NCI-H226 (cell line): ENCODE measurements at regions not wholly inside any gene's neighbourhood (a gene's known extent, or its start where the extent isn't known, plus 50 kb on each side); places are given as distances from the start of the nearest gene placed in this dataset.
"Not testable (repeated sequence)": the region's sequence is repeated elsewhere in the genome, so short reads cannot be mapped to it uniquely, and the experiment has no call there.

Experiments used
- DNase-seq: peaks from one replicate; pipeline ENCODE4 v3.0.0-alpha.2; 2015

- DNase-seq, result no peak
These were observed 264.0 kb upstream of the DPYD start for GRCh38 chr1:98184856-98185255.

GRCh38 chr1:98181036-98181764 is 260.4 kb upstream of the DPYD start:
- no peak for DNase-seq

GRCh38 chr1:98179151-98179773 is 258.4 kb upstream of the DPYD start:
- no peak for DNase-seq

GRCh38 chr1:98177751-98178150 is 256.9 kb upstream of the DPYD start:
- no peak for DNase-seq

GRCh38 chr1:98176936-98177335 is 256.1 kb upstream of the DPYD start:
- DNase-seq, result no peak

- no peak for DNase-seq
These were observed 255.6 kb upstream of the DPYD start for GRCh38 chr1:98176414-98176813.

- no peak for DNase-seq
These were observed 251.7 kb upstream of the DPYD start for GRCh38 chr1:98172578-98172977.

GRCh38 chr1:98172022-98172421 is 251.2 kb upstream of the DPYD start:
- DNase-seq, result no peak

- DNase-seq, result no peak
These were observed 243.7 kb upstream of the DPYD start for GRCh38 chr1:98164509-98164908.

GRCh38 chr1:98157524-98158313 is 236.9 kb upstream of the DPYD start:
- DNase-seq, result no peak

GRCh38 chr1:98147280-98147679 is 226.4 kb upstream of the DPYD start:
- DNase-seq, result no peak

- DNase-seq, result no peak
These were observed 224.8 kb upstream of the DPYD start for GRCh38 chr1:98145655-98146054.

- DNase-seq, result no peak
These were observed 222.6 kb upstream of the DPYD start for GRCh38 chr1:98143403-98143802.

GRCh38 chr1:98133131-98133530 is 212.3 kb upstream of the DPYD start:
- DNase-seq, result no peak

GRCh38 chr1:98130408-98130807 is 209.6 kb upstream of the DPYD start:
- DNase-seq, result peak; percentile 29

GRCh38 chr1:98129491-98129890 is 208.7 kb upstream of the DPYD start:
- DNase-seq, result peak; percentile 64

- DNase-seq, result no peak
These were observed 205.9 kb upstream of the DPYD start for GRCh38 chr1:98126740-98127139.

- no peak for DNase-seq
These were observed 200.8 kb upstream of the DPYD start for GRCh38 chr1:98121646-98122045.

- no peak for DNase-seq
These were observed 199.0 kb upstream of the DPYD start for GRCh38 chr1:98119796-98120195.

- no peak for DNase-seq
These were observed 193.0 kb upstream of the DPYD start for GRCh38 chr1:98113811-98114210.

GRCh38 chr1:98112626-98113025 is 191.8 kb upstream of the DPYD start:
- DNase-seq, result no peak

GRCh38 chr1:98110674-98111073 is 189.8 kb upstream of the DPYD start:
- DNase-seq, result peak; percentile 64

GRCh38 chr1:98108378-98108777 is 187.5 kb upstream of the DPYD start:
- DNase-seq, result not testable (repeated sequence)

GRCh38 chr1:98107256-98107655 is 186.4 kb upstream of the DPYD start:
- no peak for DNase-seq
